GM13977 (cell line): ENCODE measurements at regions not wholly inside any gene's neighbourhood (a gene's known extent, or its start where the extent isn't known, plus 50 kb on each side); places are given as distances from the start of the nearest gene placed in this dataset.
"Not testable (repeated sequence)": the region's sequence is repeated elsewhere in the genome, so short reads cannot be mapped to it uniquely, and the experiment has no call there.

Experiments
- DNase-seq: peaks from one replicate; pipeline ENCODE4 v3.0.0; 2012; ENCODE audit warnings: low spot score
- CTCF ChIP-seq: IDR thresholded peaks from 2 replicates; pipeline ENCODE4 v1.5.1; 2012; ENCODE audit warnings: mild to moderate bottlenecking, control low read depth; ENCODE audit not compliant: insufficient read depth; ENCODE audit errors: extremely low read depth, missing control alignments
- in situ Hi-C: fragments of 300-500 bp; cut with MboI; formaldehyde crosslinking; loops from one replicate; pipeline ENCODE4 v1.12.0; 2022; ENCODE audit warnings: low sequenced_read_pairs, low pct_unique_long_range_greater_than_20kb, mixed read lengths, inconsistent platforms; ENCODE audit not compliant: unreplicated experiment

- no peak for TF ChIP-seq CTCF
- no peak for DNase-seq
- in situ Hi-C loops, result no loop called here
Observed at GRCh38 chr5:142211918-142212317, 103.3 kb downstream of the NDFIP1 start.

- no peak for DNase-seq
- in situ Hi-C loops, result no loop called here
- TF ChIP-seq CTCF, result no peak
Observed at GRCh38 chr5:142210864-142211412, 102.4 kb downstream of the NDFIP1 start.

GRCh38 chr5:142210011-142210410, 101.4 kb downstream of the NDFIP1 start:
- in situ Hi-C loops, result no loop called here
- TF ChIP-seq CTCF, result no peak
- DNase-seq, result no peak

GRCh38 chr5:142208777-142209312, 100.3 kb downstream of the NDFIP1 start:
- in situ Hi-C loops, result no loop called here
- no peak for TF ChIP-seq CTCF
- DNase-seq, result no peak

GRCh38 chr5:142208244-142208643, 99.7 kb downstream of the NDFIP1 start:
- in situ Hi-C loops, DNase-seq: not testable (repeated sequence)

GRCh38 chr5:142206801-142207200, 98.2 kb downstream of the NDFIP1 start:
- no peak for TF ChIP-seq CTCF
- in situ Hi-C loops, result no loop called here
- DNase-seq, result no peak

- in situ Hi-C loops, result no loop called here
- no peak for DNase-seq
Observed at GRCh38 chr5:142204219-142204618, 95.6 kb downstream of the NDFIP1 start.

More at GRCh38 chr5:142204219-142204618, 95.6 kb downstream of the NDFIP1 start:
- no peak for TF ChIP-seq CTCF
